OCI-LY7 (cell line): ENCODE measurements at regions not wholly inside any gene's neighbourhood (a gene's known extent, or its start where the extent isn't known, plus 50 kb on each side); places are given as distances from the start of the nearest gene placed in this dataset.

Experiments used
- BruUV-seq: library from RNA; stranded (reverse); fragments of 400-500 nt; replicated peaks from 2 replicates; lab custom pipeline; 2021; lab: Mats Ljungman, UMichigan
- CTCF ChIA-PET: fragments of 300-600 bp; sonication (Branson Sonifier 250); formaldehyde crosslinking; loops from one replicate; lab custom pipeline; 2022; ENCODE audit warnings: antibody characterized with exemption; ENCODE audit not compliant: unreplicated experiment; lab: Charles Lee
- POLR2A ChIA-PET: fragments of 300-600 bp; sonication (Branson Sonifier 250); formaldehyde crosslinking; loops from one replicate; lab custom pipeline; 2022; ENCODE audit warnings: antibody characterized with exemption; lab: Charles Lee
- DNase-seq: peaks from one replicate; pipeline ENCODE4 v3.0.0-alpha.2; 2015; ENCODE audit warnings: low spot score
- H2AFZ ChIP-seq: fragments of 200-600 bp; sonication (generic), shearing (Covaris generic); 2 replicates; pipeline ENCODE4 v1.6.1; 2014; ENCODE audit warnings: mild to moderate bottlenecking, antibody characterized with exemption, low read length, moderate library complexity
- H3K27ac ChIP-seq: fragments of 200-600 bp; sonication (generic); 2 replicates; pipeline ENCODE4 v1.5.1; 2014; ENCODE audit warnings: mixed run types, low read depth, mild to moderate bottlenecking, moderate library complexity, low read length, inconsistent platforms; ENCODE audit not compliant: poor library complexity, severe bottlenecking
- H3K36me3 ChIP-seq: fragments of 200-600 bp; sonication (generic); 2 replicates; pipeline ENCODE4 v1.6.1; 2014; ENCODE audit warnings: mild to moderate bottlenecking, antibody characterized with exemption, low read length, moderate library complexity, mixed read lengths; ENCODE audit not compliant: insufficient read depth
- H3K4me1 ChIP-seq: fragments of 200-600 bp; sonication (generic); 2 replicates; pipeline ENCODE4 v1.5.1; 2014; ENCODE audit warnings: mild to moderate bottlenecking, low read length; ENCODE audit not compliant: insufficient read depth, poor library complexity, severe bottlenecking
- H3K4me2 ChIP-seq: fragments of 200-600 bp; sonication (generic); 2 replicates; pipeline ENCODE4 v1.6.1; 2014; ENCODE audit warnings: mild to moderate bottlenecking, low read length
- H3K4me3 ChIP-seq: fragments of 200-600 bp; sonication (generic); 2 replicates; pipeline ENCODE4 v1.5.1; 2014; ENCODE audit warnings: mild to moderate bottlenecking, low read depth, low read length; ENCODE audit not compliant: poor library complexity, severe bottlenecking
- H3K79me2 ChIP-seq: fragments of 200-600 bp; sonication (generic); 2 replicates; pipeline ENCODE4 v1.6.1; 2016; ENCODE audit warnings: low read depth, mild to moderate bottlenecking, low read length, moderate library complexity, mixed read lengths; ENCODE audit not compliant: insufficient read depth
- H3K9me2 ChIP-seq: fragments of 200-600 bp; sonication (generic); 2 replicates; pipeline ENCODE4 v1.6.1; 2016; ENCODE audit warnings: mild to moderate bottlenecking, low read length, mixed read lengths; ENCODE audit not compliant: insufficient read depth
- H3K9me3 ChIP-seq: fragments of 200-600 bp; sonication (generic); 2 replicates; pipeline ENCODE4 v1.6.1; 2014; ENCODE audit warnings: mild to moderate bottlenecking, mixed run types, low read length, mixed read lengths
- H4K20me1 ChIP-seq: fragments of 200-600 bp; sonication (generic); 2 replicates; pipeline ENCODE4 v1.6.1; 2014; ENCODE audit warnings: mild to moderate bottlenecking, antibody characterized with exemption, low read length, moderate library complexity, mixed read lengths; ENCODE audit not compliant: insufficient read depth
- EZH2phosphoT487 ChIP-seq: fragments of 200-600 bp; sonication (generic); IDR thresholded peaks from 2 replicates; pipeline ENCODE4 v1.6.1; 2018; ENCODE audit warnings: low read depth, borderline replicate concordance, mild to moderate bottlenecking, mixed run types, antibody characterized with exemption, low read length, moderate library complexity, mixed read lengths
- intact Hi-C: fragments of 100-400 bp; cut with micrococcal nuclease; formaldehyde crosslinking; loops from one replicate; pipeline ENCODE4 v1.10.0; 2022; ENCODE audit not compliant: unreplicated experiment
- TF ChIP-seq, protein P1 (sequence below): fragments of 200-600 bp; sonication (generic); conservative IDR thresholded peaks from 2 replicates; pipeline ENCODE4 v1.5.1; 2014; ENCODE audit warnings: mild to moderate bottlenecking, antibody characterized with exemption, low read length, moderate library complexity, mixed read lengths

DNA sequence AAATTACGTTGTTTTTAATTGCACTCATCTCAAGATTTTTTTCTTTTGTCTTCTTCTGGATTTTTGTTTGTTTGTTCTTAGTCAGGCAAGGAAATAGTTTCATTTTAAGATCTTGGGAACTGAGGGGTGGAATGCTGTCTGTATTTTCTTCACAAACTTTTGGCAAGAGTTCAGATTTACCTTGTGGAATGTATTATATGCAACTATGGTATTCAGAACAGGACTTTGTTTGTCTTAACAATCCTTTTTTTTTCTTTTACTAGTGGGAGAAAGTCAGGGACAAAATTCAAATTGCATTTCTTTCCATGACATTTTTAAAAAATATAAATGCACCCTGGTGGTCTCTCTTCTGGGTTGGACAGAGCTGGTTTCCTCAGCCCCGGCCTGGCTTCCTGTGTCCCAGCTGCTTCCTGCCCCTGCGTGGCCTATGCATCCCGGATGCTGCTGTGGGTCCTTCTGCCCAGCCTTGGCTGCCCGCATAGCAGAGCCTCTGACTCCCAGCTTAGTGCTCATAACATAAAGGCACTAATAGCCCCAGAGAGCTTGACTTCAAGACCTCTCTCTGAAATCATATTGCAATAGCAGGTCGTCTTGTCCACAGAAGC, 520.7 kb downstream of the QKI start:
- no TSS peak for BruUV-seq
- no peak for DNase-seq
- POLR2A ChIA-PET: no interaction called here

DNA sequence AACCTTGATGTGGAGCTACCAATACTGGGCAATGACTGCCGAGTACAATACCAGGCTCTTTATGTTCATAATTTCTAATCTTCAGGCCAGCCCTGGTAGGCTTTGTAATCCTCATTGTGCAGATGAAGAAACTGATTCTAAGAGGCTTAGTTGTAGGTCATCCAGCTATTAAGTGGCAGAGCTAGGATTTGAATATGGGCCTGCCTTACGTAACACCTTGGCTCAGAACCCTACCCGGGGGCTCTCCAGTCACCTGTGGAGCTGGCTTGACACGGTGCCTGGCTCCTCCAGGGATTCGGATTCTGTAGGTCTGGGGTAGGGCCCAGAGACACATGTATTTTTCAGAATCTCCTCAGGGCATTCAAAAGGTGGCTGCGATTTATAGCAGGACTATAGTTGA, 515.5 kb downstream of the QKI start:
- H3K9me2 ChIP-seq: no peaks in the 10 kb centered on the region
- no peaks in the 10 kb centered on the region for H4K20me1 ChIP-seq
- H3K4me1 ChIP-seq: no peaks in the 10 kb centered on the region
- TF ChIP-seq EZH2phosphoT487: no peak
- TF ChIP-seq, protein P1, sequence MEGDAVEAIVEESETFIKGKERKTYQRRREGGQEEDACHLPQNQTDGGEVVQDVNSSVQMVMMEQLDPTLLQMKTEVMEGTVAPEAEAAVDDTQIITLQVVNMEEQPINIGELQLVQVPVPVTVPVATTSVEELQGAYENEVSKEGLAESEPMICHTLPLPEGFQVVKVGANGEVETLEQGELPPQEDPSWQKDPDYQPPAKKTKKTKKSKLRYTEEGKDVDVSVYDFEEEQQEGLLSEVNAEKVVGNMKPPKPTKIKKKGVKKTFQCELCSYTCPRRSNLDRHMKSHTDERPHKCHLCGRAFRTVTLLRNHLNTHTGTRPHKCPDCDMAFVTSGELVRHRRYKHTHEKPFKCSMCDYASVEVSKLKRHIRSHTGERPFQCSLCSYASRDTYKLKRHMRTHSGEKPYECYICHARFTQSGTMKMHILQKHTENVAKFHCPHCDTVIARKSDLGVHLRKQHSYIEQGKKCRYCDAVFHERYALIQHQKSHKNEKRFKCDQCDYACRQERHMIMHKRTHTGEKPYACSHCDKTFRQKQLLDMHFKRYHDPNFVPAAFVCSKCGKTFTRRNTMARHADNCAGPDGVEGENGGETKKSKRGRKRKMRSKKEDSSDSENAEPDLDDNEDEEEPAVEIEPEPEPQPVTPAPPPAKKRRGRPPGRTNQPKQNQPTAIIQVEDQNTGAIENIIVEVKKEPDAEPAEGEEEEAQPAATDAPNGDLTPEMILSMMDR: no peak
- ChIA-PET CTCF (no interaction called here), POLR2A (interaction anchor here (0.9 kb wide), 1 partner anchor 11 kb away, joined by 3 read pairs; no protein-coding TSS in a partner anchor)
- H3K27ac ChIP-seq: no peak overlapping the region
- no peak overlapping the region for H3K4me2 ChIP-seq
- no TSS peak for BruUV-seq
- DNase-seq: no peak
- no peak overlapping the region for H3K4me3 ChIP-seq
- no peaks in the 10 kb centered on the region for H3K9me3 ChIP-seq
- H3K79me2 ChIP-seq: no peaks in the 10 kb centered on the region
- no peaks in the 10 kb centered on the region for H3K36me3 ChIP-seq
- intact Hi-C loops: no loop called here
- H2AFZ ChIP-seq: no peak overlapping the region

More for the DNA sequence above, 520.7 kb downstream of the QKI start:
- H3K36me3 ChIP-seq: no peaks in the 10 kb centered on the region
- H3K4me2 ChIP-seq: no peak overlapping the region
- CTCF ChIA-PET: no interaction called here
- no peaks in the 10 kb centered on the region for H3K4me1 ChIP-seq
- H3K27ac ChIP-seq: no peak overlapping the region
- no peaks in the 10 kb centered on the region for H4K20me1 ChIP-seq
- H3K4me3 ChIP-seq: no peak overlapping the region
- H3K9me2 ChIP-seq: no peaks in the 10 kb centered on the region
- intact Hi-C loops: no loop called here
- no peaks in the 10 kb centered on the region for H3K79me2 ChIP-seq
- no peaks in the 10 kb centered on the region for H3K9me3 ChIP-seq
- H2AFZ ChIP-seq: no peak overlapping the region
- no peak for TF ChIP-seq EZH2phosphoT487
- TF ChIP-seq, protein P1: no peak

DNA sequence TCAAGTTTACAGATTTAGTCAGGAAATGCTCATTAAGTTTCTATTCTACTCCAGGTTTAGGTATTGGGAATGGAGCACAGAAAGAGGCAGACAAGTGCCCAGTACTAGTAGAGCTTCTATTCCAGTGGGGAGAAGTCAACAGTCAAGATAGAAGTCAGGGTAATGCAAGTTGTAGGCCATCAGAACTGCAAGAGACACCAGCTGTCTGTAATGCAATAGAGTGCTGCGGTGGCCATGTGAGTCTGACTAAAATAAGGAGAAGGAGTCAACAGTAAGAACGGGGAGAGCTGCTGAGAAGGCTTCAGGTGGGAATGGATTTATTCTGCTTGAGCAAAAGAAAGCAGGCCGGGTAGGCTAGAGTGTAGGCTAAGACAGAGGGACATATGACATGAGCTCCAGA, 515.0 kb downstream of the QKI start:
- Histone ChIP-seq H4K20me1 (no peaks in the 10 kb centered on the region), H3K36me3 (no peaks in the 10 kb centered on the region), H3K9me2 (no peaks in the 10 kb centered on the region), H3K9me3 (no peaks in the 10 kb centered on the region), H3K4me2 (no peak overlapping the region), H3K4me1 (no peaks in the 10 kb centered on the region), H2AFZ (no peak overlapping the region), H3K4me3 (no peak overlapping the region), H3K79me2 (no peaks in the 10 kb centered on the region), H3K27ac (no peak overlapping the region)
- no peak for DNase-seq
- CTCF ChIA-PET: no interaction called here
- TF ChIP-seq, protein P1: no peak
- no peak for TF ChIP-seq EZH2phosphoT487
- no TSS peak for BruUV-seq
- intact Hi-C loops: no loop called here
- POLR2A ChIA-PET: interaction anchor here (0.9 kb wide), 1 partner anchor 11 kb away, joined by 3 read pairs; no protein-coding TSS in a partner anchor
